ENCODE measurements at regions not wholly inside any gene's neighbourhood (a gene's known extent, or its start where the extent isn't known, plus 50 kb on each side); places are given as distances from the start of the nearest gene placed in this dataset.

DNA sequence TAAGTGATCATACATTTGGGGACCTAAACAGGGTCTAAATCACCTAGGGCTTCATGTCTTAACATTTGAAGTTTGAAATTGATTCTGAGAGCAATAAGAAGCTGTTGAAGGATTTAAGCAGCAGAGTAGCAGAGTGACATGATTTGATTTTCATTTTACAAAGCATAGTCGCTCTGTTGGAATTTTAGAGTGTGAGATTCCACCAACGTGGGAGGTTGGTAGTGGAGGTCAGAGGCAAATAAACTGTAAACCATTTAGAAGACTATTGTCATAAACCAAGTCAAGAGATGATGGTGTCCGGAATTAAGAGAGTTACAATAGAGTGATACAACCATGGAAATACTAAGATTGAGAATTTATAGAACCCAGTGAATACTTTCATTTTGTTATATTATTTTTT, 52.7 kb upstream of the ZDHHC17 start:
- no peak for DNase-seq

GRCh38 chr12:76713130-76713529, 50.8 kb upstream of the ZDHHC17 start:
- DNase-seq = no peak

- no peak for DNase-seq
These were observed 49.9 kb upstream of the ZDHHC17 start for GRCh38 chr12:76713986-76714385.

Measured in activated gamma-delta T cell treated with Interleukin-2 at 50 U/mL for 16 hours (primary cell).